ENCODE measurements at regions not wholly inside any gene's neighbourhood (a gene's known extent, or its start where the extent isn't known, plus 50 kb on each side); places are given as distances from the start of the nearest gene placed in this dataset.

GRCh38 chr4:160825644-160826338 lies 1338.0 kb downstream of the FSTL5 start:
- 52 to 67% methylated on average over 8 of the region's 8 CpGs for WGBS, 2 donors
- Histone ChIP-seq H3K9me3 (no peaks in the 10 kb centered on the region), H3K27ac (peak overlapping the region in 1 of 3 donors; percentile 5), H3K36me3 (no peaks in the 10 kb centered on the region), H3K4me3 (replicated peaks in 1 of 3) (no peak overlapping the region), H3K27me3 (no peaks in the 10 kb centered on the region), H3K4me1 (peaks cover 0 to 6% of the 10 kb centered on the region in 2 donors)
- peak in 1 of 2 donors; percentile 12 for DNase-seq
- intact Hi-C loops (cut with DNase I) = no loop called here
- TF ChIP-seq CTCF (IDR thresholded peaks at IDR 0.05) = no peak
- TF ChIP-seq POLR2A (IDR thresholded peaks at IDR 0.05) = no peak

GRCh38 chr4:160826339-160826679 lies 1337.5 kb downstream of the FSTL5 start:
- 70 to 76% methylated on average over 10 of the region's 10 CpGs for WGBS, 2 donors
- intact Hi-C loops (cut with DNase I) = no loop called here
- DNase-seq = no peak

GRCh38 chr4:160831165-160831922 lies 1332.5 kb downstream of the FSTL5 start:
- intact Hi-C loops (cut with DNase I) = no loop called here
- TF ChIP-seq POLR2A (IDR thresholded peaks at IDR 0.05) = no peak
- TF ChIP-seq CTCF (IDR thresholded peaks at IDR 0.05) = no peak
- DNase-seq = no peak
- Histone ChIP-seq H3K4me1 (peaks cover 3 to 7% of the 10 kb centered on the region in 2 donors), H3K27me3 (no peaks in the 10 kb centered on the region), H3K36me3 (no peaks in the 10 kb centered on the region), H3K4me3 (replicated peaks in 1 of 3) (no peak overlapping the region), H3K9me3 (no peaks in the 10 kb centered on the region), H3K27ac (peak overlapping the region; percentile 18 to 87 (median 49))
- WGBS, 2 donors = 70 to 74% methylated on average over 2 of the region's 2 CpGs

More at GRCh38 chr4:160826339-160826679, 1337.5 kb downstream of the FSTL5 start:
- H3K27me3 ChIP-seq = no peaks in the 10 kb centered on the region
- no peaks in the 10 kb centered on the region for H3K36me3 ChIP-seq
- H3K9me3 ChIP-seq = no peaks in the 10 kb centered on the region
- H3K27ac ChIP-seq = peak overlapping the region in 1 of 3 donors; percentile 5
- no peak for TF ChIP-seq POLR2A (IDR thresholded peaks at IDR 0.05)
- TF ChIP-seq CTCF (IDR thresholded peaks at IDR 0.05) = no peak
- no peak overlapping the region for H3K4me3 ChIP-seq (replicated peaks in 1 of 3)
- peaks cover 0 to 11% of the 10 kb centered on the region in 2 donors for H3K4me1 ChIP-seq

- peak; percentile 88 to 93 for DNase-seq
- Histone ChIP-seq H3K4me1 (peaks cover 3 to 6% of the 10 kb centered on the region in 2 donors), H3K27me3 (no peaks in the 10 kb centered on the region), H3K9me3 (no peaks in the 10 kb centered on the region), H3K36me3 (no peaks in the 10 kb centered on the region), H3K27ac (peak overlapping the region in 2 of 3 donors; percentile 39 to 42), H3K4me3 (replicated peaks in 1 of 3) (no peak overlapping the region)
- intact Hi-C loops (cut with DNase I) = no loop called here
- TF ChIP-seq POLR2A (IDR thresholded peaks at IDR 0.05) (peak in 1 of 2 donors; percentile 25), CTCF (IDR thresholded peaks at IDR 0.05) (peak in 2 of 6 experiments; percentile 22 to 36)
- WGBS, 2 donors = 33 to 42% methylated on average over 3 of the region's 3 CpGs
Observed at GRCh38 chr4:160835789-160836188, 1328.0 kb downstream of the FSTL5 start.

- peak overlapping the region in 1 of 3 donors; percentile 42 for H3K27ac ChIP-seq
- no peak for DNase-seq
- TF ChIP-seq POLR2A (IDR thresholded peaks at IDR 0.05) (no peak), CTCF (IDR thresholded peaks at IDR 0.05) (no peak)
- intact Hi-C loops (cut with DNase I) = no loop called here
- 70% methylated on average over 2 of the region's 2 CpGs for WGBS, 2 donors
- H3K27me3 ChIP-seq = no peaks in the 10 kb centered on the region
- no peak overlapping the region for H3K4me3 ChIP-seq (replicated peaks in 1 of 3)
- H3K9me3 ChIP-seq = no peaks in the 10 kb centered on the region
- H3K36me3 ChIP-seq = no peaks in the 10 kb centered on the region
- H3K4me1 ChIP-seq = peaks cover 0 to 3% of the 10 kb centered on the region in 2 donors
Observed at GRCh38 chr4:160836431-160836830, 1327.4 kb downstream of the FSTL5 start.
